SK-N-MC (cell line): ENCODE measurements at regions not wholly inside any gene's neighbourhood (a gene's known extent, or its start where the extent isn't known, plus 50 kb on each side); places are given as distances from the start of the nearest gene placed in this dataset.

Experiments
- DNase-seq: peaks from one replicate; pipeline ENCODE4 v3.0.0-alpha.2; 2011; ENCODE audit warnings: low read depth, low spot score
- H3K27ac ChIP-seq: fragments of 200-600 bp; sonication (generic); 2 replicates; pipeline ENCODE4 v1.5.1; 2016; ENCODE audit warnings: mixed run types
- H3K36me3 ChIP-seq: fragments of 200-600 bp; sonication (generic); 2 replicates; pipeline ENCODE4 v1.6.1; 2017; ENCODE audit warnings: antibody characterized with exemption, low read length, mixed read lengths; ENCODE audit not compliant: insufficient read depth
- H3K4me3 ChIP-seq: fragments of 200-600 bp; sonication (generic); 2 replicates; pipeline ENCODE4 v1.5.1; 2016
- H3K9ac ChIP-seq: fragments of 200-600 bp; sonication (generic); 2 replicates; pipeline ENCODE4 v1.8.0; 2017; ENCODE audit warnings: mixed run types, mixed read lengths; ENCODE audit not compliant: insufficient read length
- H3K9me3 ChIP-seq: fragments of 200-600 bp; sonication (generic); 2 replicates; pipeline ENCODE4 v1.6.1; 2017; ENCODE audit warnings: low read depth, mild to moderate bottlenecking, antibody characterized with exemption, low read length, moderate library complexity, mixed read lengths
- EZH2 ChIP-seq: fragments of 200-600 bp; sonication (generic); IDR thresholded peaks from one replicate; pipeline ENCODE4 v1.6.1; 2017; ENCODE audit warnings: antibody characterized with exemption
- FOXP2 ChIP-seq: optimal IDR thresholded peaks from 2 replicates; pipeline ENCODE3; 2011; ENCODE audit warnings: mild to moderate bottlenecking, moderate library complexity; ENCODE audit not compliant: insufficient read depth; ENCODE audit errors: extremely low read length, control extremely low read depth
- POLR2AphosphoS5 ChIP-seq: IDR thresholded peaks from 2 replicates; pipeline ENCODE4 v1.6.1; 2012; ENCODE audit warnings: mild to moderate bottlenecking, low read depth, low read length, borderline replicate concordance

- no peak for TF ChIP-seq EZH2
- no peak for TF ChIP-seq POLR2AphosphoS5
- TF ChIP-seq FOXP2 = no peak
- H3K36me3 ChIP-seq = no peaks in the 10 kb centered on the region
- H3K9ac ChIP-seq = no peak overlapping the region
- H3K27ac ChIP-seq = no peak overlapping the region
- no peak overlapping the region for H3K4me3 ChIP-seq
- no peak for DNase-seq
- no peaks in the 10 kb centered on the region for H3K9me3 ChIP-seq
These were observed 93.9 kb upstream of the FOXC1 start for GRCh38 chr6:1515781-1516180.

GRCh38 chr6:1516742-1517520, 92.8 kb upstream of the FOXC1 start:
- Histone ChIP-seq H3K4me3 (no peak overlapping the region), H3K9ac (no peak overlapping the region), H3K27ac (no peak overlapping the region), H3K36me3 (no peaks in the 10 kb centered on the region), H3K9me3 (no peaks in the 10 kb centered on the region)
- DNase-seq = no peak
- TF ChIP-seq FOXP2 (no peak), EZH2 (no peak), POLR2AphosphoS5 (no peak)

- Histone ChIP-seq H3K36me3 (no peaks in the 10 kb centered on the region), H3K4me3 (no peak overlapping the region), H3K9ac (no peak overlapping the region), H3K9me3 (no peaks in the 10 kb centered on the region), H3K27ac (no peak overlapping the region)
- TF ChIP-seq EZH2 (no peak), FOXP2 (no peak), POLR2AphosphoS5 (no peak)
- DNase-seq = no peak
These were observed 90.9 kb upstream of the FOXC1 start for GRCh38 chr6:1518855-1519254.

DNA sequence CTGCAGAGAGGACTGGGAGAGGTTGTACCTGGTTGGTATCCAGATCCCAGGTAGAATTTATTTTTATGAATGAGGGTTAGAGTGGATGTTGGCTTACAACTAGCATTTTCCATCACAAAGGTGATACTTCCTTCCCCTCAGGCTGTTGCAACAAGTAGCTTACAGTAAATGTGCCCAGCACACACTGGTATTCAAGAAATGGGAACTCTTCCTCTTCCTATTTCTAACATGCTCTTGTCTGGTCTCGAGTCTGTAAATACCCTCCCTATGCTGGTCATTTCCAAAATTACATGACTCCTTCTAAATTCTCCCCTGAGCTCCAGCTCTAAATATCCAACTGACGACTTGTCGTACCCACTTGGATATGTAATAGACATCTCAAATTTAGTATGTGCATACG, 90.1 kb upstream of the FOXC1 start:
- TF ChIP-seq POLR2AphosphoS5 = no peak
- TF ChIP-seq EZH2 = no peak
- TF ChIP-seq FOXP2 = no peak
- H3K9me3 ChIP-seq = no peaks in the 10 kb centered on the region
- no peak overlapping the region for H3K27ac ChIP-seq
- H3K36me3 ChIP-seq = no peaks in the 10 kb centered on the region
- no peak overlapping the region for H3K9ac ChIP-seq
- no peak for DNase-seq
- no peak overlapping the region for H3K4me3 ChIP-seq

- DNase-seq = no peak
- no peak for TF ChIP-seq POLR2AphosphoS5
- TF ChIP-seq EZH2 = no peak
- no peak for TF ChIP-seq FOXP2
- H3K9me3 ChIP-seq = no peaks in the 10 kb centered on the region
- H3K4me3 ChIP-seq = no peak overlapping the region
- no peak overlapping the region for H3K9ac ChIP-seq
- H3K27ac ChIP-seq = no peak overlapping the region
- no peaks in the 10 kb centered on the region for H3K36me3 ChIP-seq
These were observed 86.9 kb upstream of the FOXC1 start for GRCh38 chr6:1522779-1523178.

DNA sequence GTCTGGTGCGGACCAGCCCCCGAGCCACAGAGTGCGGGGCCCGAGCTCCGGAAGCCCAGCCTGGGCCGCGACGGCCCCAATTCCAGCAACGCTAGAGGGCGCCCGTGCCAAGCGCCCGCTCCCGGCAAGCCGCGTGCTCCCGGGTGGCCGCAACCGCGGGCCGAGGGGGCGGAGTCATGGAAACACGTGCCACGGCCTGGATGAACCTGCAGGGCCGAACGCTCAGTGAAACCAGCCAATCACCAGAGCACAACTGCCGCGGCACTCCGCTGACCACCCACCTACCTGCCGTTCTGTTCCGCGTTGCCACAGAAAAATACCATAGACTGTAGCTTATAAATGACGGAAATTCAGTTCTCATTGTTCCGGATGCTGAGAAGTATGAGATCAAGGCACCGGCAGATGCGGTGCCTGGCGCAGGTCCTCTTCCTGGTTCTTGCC, 85.7 kb upstream of the FOXC1 start:
- no peak for DNase-seq
- H3K9me3 ChIP-seq = no peaks in the 10 kb centered on the region
- H3K27ac ChIP-seq = no peak overlapping the region
- H3K36me3 ChIP-seq = no peaks in the 10 kb centered on the region
- H3K9ac ChIP-seq = no peak overlapping the region
- no peak overlapping the region for H3K4me3 ChIP-seq
- no peak for TF ChIP-seq EZH2
- no peak for TF ChIP-seq POLR2AphosphoS5
- TF ChIP-seq FOXP2 = no peak

- no peaks in the 10 kb centered on the region for H3K9me3 ChIP-seq
- TF ChIP-seq FOXP2 (no peak), EZH2 (no peak), POLR2AphosphoS5 (no peak)
- no peak for DNase-seq
- H3K36me3 ChIP-seq = no peaks in the 10 kb centered on the region
- no peak overlapping the region for H3K9ac ChIP-seq
- H3K4me3 ChIP-seq = no peak overlapping the region
- no peak overlapping the region for H3K27ac ChIP-seq
These were observed 84.2 kb upstream of the FOXC1 start for GRCh38 chr6:1525364-1526038.

- Histone ChIP-seq H3K4me3 (no peak overlapping the region), H3K9ac (no peak overlapping the region), H3K9me3 (no peaks in the 10 kb centered on the region), H3K36me3 (no peaks in the 10 kb centered on the region), H3K27ac (no peak overlapping the region)
- TF ChIP-seq EZH2 (no peak), FOXP2 (no peak), POLR2AphosphoS5 (no peak)
- DNase-seq = no peak
These were observed 83.2 kb upstream of the FOXC1 start for GRCh38 chr6:1526398-1527072.
